ENCODE measurements at regions not wholly inside any gene's neighbourhood (a gene's known extent, or its start where the extent isn't known, plus 50 kb on each side); places are given as distances from the start of the nearest gene placed in this dataset.
A peak's percentile ranks its signal among the peaks of the same experiment; 100 is the strongest.

DNA sequence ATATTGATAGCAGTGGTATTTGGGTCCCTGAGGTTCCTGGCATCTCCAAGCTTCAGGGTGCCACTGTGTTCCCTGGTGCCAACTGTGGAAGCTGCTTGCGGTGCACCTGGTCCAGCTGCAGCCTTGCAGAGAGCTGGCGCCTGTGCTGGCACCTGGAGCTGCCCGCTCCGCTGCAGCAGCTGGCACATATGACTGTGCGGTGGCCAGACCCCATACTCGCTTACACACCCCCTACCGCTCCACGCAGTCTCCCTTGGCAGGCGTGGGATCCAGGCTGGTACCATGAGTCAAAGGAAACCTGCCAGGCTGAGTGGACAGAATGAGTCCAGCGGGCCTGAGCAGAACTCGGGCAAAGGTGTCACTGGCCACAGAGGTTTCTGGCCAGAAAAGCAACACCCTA lies 89.9 kb upstream of the JAZF1 start:
- no peak for DNase-seq (ENCODE audit: low spot score)
- TF ChIP-seq, protein P1, sequence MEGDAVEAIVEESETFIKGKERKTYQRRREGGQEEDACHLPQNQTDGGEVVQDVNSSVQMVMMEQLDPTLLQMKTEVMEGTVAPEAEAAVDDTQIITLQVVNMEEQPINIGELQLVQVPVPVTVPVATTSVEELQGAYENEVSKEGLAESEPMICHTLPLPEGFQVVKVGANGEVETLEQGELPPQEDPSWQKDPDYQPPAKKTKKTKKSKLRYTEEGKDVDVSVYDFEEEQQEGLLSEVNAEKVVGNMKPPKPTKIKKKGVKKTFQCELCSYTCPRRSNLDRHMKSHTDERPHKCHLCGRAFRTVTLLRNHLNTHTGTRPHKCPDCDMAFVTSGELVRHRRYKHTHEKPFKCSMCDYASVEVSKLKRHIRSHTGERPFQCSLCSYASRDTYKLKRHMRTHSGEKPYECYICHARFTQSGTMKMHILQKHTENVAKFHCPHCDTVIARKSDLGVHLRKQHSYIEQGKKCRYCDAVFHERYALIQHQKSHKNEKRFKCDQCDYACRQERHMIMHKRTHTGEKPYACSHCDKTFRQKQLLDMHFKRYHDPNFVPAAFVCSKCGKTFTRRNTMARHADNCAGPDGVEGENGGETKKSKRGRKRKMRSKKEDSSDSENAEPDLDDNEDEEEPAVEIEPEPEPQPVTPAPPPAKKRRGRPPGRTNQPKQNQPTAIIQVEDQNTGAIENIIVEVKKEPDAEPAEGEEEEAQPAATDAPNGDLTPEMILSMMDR (IDR thresholded peaks at IDR 0.05; ENCODE audit: extremely low read depth, missing control alignments), result no peak

DNA sequence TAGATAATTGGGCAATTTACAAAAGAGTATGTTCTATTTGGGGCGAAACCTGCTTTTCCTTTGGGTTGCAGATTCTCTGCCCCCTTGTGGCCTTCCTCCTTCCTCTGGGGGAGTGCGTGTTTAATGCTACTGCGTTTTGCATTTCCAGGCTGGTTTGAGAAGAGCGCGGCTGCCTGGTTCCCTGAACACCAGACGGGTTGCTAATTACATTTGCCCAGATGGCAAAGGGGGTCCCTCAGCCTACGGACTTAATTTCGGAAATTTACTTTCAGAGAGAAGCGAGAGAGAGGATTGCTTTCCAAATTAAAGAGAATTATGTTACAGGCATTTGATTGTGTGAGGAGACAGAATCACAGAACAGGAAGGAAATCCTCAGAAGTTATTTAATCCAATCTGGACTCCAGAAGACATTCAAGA lies 91.9 kb upstream of the JAZF1 start:
- DNase-seq (ENCODE audit: low spot score), result peak; percentile 17
- TF ChIP-seq, protein P1 (IDR thresholded peaks at IDR 0.05; ENCODE audit: extremely low read depth, missing control alignments), result no peak

DNA sequence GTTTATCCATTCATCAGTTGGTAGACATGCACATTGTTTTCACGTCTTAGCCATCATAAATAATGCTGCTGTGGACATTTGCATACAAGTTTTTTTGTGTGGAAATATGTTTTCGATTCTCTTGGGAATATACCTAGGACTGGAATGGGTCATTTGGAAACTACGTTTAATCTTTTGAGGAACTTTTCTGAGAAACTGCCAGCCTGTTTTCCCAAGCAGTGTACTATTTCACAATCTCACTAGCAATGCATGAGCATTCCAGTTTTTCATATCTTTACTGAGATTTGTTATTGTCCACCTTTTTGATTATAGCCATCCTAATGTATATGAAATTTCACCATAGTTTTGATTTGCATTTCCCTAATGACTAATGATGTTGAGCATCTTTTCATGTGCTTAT lies 95.7 kb upstream of the JAZF1 start:
- TF ChIP-seq, protein P1 (IDR thresholded peaks at IDR 0.05; ENCODE audit: extremely low read depth, missing control alignments), result no peak
- no peak for DNase-seq (ENCODE audit: low spot score)

GRCh38 chr7:28277364-28277763 lies 96.8 kb upstream of the JAZF1 start:
- DNase-seq (ENCODE audit: low spot score), result no peak
- TF ChIP-seq, protein P1 (IDR thresholded peaks at IDR 0.05; ENCODE audit: extremely low read depth, missing control alignments), result no peak

DNA sequence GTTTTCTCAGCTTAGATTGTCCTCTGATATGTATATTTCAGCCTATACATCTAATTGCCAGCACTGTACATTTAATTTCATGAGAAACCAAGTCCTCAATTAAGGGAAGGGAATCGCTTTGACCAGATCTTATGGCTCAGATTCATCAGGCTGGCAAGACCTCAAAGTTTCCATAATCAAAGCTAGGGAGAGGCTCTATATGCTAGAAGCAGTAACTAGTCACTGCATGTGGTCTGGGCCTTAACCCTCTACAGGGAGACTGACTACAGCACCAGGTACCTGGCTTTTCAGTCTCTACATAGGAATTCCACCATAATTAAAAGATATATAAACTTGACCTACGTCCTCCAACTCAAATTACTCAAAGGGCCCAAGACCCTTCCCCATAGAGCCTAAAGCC lies 97.4 kb upstream of the JAZF1 start:
- TF ChIP-seq, protein P1 (IDR thresholded peaks at IDR 0.05; ENCODE audit: extremely low read depth, missing control alignments), result no peak
- no peak for DNase-seq (ENCODE audit: low spot score)

DNA sequence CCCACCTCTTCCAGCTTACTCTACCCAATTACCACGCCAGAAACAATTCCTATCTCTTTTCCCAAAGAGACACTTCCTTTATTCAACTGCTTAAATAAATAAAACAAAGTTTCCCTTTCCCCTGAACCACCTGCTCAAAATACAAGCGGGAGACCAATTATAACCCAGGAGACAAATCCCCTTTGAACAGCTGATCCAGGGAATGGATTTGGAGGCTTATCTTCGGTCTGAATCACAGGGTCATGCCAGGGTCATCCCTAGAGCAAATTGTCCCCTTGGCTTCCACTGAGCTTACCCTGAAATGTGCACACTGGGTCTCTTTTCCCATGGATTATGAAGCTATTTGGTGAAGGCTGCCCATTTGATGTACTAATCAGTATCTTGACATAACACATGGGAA lies 99.9 kb upstream of the JAZF1 start:
- TF ChIP-seq, protein P1 (IDR thresholded peaks at IDR 0.05; ENCODE audit: extremely low read depth, missing control alignments), result no peak
- DNase-seq (ENCODE audit: low spot score), result no peak

DNA sequence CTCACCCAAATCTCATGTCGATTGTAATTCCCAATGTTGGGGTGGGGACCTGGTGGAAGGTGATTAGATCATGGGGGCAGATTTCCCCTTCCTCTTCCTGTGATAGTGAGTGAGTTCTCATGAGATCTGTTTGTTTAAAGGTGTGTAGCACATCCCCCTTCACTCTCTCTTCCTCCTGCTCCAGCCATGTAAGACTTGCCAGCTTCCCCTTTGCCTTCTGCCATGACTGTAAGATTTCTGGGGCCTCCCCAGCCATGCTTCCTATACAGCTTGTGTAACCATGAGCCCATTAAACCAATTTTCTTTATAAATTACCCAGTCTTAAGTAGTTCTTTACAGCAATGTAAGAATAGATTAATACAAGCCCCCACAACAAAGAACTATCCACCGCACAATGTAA lies 109.9 kb upstream of the JAZF1 start:
- no peak for DNase-seq (ENCODE audit: low spot score)
- TF ChIP-seq, protein P1 (IDR thresholded peaks at IDR 0.05; ENCODE audit: extremely low read depth, missing control alignments), result no peak

Measured in GM20000 (cell line).